ENCODE measurements at regions not wholly inside any gene's neighbourhood (a gene's known extent, or its start where the extent isn't known, plus 50 kb on each side); places are given as distances from the start of the nearest gene placed in this dataset.
"Not testable (repeated sequence)": the region's sequence is repeated elsewhere in the genome, so short reads cannot be mapped to it uniquely, and the experiment has no call there.

GRCh38 chr10:6868036-6868725 is 288.1 kb upstream of the PRKCQ start:
- DNase-seq, result no peak

GRCh38 chr10:6866757-6867156 is 286.7 kb upstream of the PRKCQ start:
- no peak for DNase-seq

DNA sequence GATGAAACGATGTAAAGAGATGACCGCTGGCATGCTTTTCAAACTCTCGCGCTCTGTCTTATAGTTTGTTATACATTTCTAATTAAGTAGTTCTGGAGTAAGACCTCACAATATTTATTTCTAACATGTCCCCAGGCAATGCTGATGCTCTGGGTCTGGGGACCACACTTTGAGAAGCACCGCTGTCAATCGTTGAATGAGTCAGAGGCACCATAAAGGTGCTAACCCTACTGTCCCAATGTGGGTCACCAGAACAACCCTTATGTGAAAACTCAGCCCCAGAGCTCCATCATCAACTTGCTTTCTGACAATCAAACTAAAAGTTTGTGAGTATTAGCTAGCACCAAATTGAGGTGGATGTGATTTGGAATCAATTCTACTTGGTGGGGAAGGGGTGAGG is 284.1 kb upstream of the PRKCQ start:
- no peak for DNase-seq

- DNase-seq, result no peak
Observed at GRCh38 chr10:6863381-6863780, 283.3 kb upstream of the PRKCQ start.

- no peak for DNase-seq
Observed at GRCh38 chr10:6850452-6850851, 270.4 kb upstream of the PRKCQ start.

DNA sequence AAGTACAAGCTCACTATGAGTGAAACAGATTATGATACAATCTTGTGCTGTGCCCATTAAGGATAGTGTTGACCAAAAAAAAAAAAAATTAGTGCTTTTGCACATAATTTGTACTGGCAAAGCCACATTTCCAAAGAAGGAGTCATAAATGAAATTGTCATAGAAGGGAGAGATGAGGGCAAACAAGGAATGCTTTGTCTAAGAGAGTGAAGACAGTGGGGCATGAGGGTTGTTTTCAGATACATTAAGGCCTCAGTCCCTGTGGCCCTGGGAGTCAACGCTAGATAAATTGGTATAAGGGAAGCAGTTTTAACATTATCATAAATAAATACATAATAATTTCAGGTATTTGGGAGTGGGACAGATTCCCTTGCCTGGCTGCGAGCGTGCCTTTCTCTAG is 267.5 kb upstream of the PRKCQ start:
- DNase-seq, result no peak

DNA sequence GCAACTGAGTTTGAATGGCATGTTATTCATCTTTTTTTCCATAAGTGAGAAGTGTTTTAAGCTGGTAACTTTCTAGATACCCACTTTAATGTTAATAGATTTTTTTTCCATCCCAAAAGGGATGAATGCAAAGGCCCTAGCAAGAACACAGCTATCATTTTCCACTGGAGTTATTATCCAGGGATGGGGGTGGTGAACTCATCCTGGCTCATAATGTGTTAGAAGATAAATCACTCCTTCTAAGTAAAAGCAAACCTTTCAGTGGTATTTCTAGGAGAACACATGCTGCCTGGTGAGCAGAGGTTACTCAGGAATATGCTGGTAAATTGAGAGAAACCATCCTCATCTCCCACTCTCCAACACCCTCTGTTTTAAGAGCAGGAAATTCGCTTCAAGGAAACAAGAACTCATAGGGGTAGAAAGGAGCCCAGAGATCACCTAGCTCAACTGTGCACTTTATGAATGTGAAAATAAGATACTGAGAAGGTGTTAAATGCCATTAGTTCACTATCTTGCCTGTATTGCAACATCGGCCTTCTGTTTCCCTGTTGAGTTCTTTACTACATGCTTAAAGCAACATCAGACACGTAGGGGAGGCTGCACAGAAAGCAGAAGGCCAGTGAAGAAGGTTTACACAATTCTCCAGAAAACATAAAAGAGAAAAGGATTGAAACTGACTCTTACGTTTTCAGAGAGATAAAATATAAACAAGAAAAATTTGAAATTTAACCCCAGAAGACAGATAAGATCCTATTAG is 264.0 kb upstream of the PRKCQ start:
- no peak for DNase-seq

DNA sequence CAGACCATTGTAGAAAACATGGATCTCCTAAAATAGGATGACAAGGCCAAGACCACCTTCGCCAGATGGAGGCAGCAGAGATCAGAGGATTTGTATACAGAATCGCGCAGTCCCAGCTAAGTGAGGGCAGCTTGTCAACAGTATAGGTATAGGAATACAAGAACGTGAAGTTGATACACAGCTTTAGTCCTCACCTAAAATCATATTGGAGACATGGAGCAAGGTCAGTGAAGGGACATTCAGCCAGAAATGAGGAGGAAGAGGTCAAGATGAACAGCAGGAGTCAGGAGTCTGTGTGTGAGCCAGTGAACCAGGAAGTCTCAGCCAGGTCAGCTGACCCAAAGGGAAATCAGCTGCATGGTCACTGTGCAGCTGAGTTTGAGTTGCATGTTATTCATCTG is 263.4 kb upstream of the PRKCQ start:
- no peak for DNase-seq

- no peak for DNase-seq
Observed at GRCh38 chr10:6842722-6843121, 262.6 kb upstream of the PRKCQ start.

DNA sequence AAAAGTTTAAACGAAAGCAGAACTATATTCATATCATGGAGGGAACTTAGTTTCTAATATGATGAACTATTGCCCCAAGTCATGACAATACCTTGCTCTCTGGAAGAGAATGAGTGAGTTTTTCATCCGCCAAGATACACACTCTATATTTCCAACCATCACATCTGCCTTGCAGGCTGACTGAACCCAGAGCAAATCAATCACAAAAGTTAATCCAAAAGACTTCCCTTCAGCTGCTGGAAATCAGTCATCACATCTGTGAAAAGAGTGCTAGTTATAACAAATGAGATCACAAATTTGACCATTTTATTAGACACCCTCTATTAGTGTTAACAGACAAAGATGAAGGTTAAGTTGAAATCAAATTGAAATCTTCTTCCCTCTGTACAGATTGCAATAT is 261.7 kb upstream of the PRKCQ start:
- DNase-seq, result no peak

DNA sequence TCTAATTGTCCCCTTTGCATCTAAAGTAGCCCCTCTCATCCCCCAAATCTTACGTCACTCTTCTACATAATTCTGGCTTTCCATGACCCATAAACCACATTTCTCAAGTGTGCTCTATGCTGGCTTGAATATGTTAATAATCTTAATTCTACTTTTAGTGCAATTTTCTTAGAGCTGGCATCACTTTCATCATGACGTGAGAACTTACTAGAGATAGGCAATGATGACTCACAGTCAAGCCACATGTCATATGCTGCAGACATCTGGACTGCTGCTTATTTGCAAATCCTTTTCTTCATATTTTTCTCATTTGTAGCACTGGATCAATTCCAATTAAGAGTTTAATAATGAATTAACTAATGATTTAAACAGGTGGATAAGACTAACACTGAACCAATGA is 260.7 kb upstream of the PRKCQ start:
- no peak for DNase-seq

- no peak for DNase-seq
Observed at GRCh38 chr10:6840201-6840691, 260.2 kb upstream of the PRKCQ start.

DNA sequence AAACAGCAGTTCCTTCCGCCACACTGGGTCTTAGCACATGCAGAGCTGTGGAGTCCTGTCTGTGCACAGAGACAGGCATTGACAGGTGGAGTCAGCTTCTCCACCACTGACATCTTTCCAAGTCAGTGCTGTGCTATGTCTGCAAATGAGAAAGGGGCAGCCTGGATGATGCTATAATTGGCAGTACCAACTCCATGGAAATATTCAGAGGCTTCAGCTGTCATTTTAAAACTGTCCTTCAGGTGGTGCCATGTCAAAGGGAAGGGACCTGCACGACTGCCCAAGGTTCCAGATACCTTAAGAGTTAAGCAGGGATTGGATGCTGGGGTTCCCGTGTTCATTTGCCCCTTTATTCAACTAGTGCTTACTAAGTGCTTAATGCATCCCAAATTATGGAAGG is 258.0 kb upstream of the PRKCQ start:
- DNase-seq, result peak; percentile 7

DNA sequence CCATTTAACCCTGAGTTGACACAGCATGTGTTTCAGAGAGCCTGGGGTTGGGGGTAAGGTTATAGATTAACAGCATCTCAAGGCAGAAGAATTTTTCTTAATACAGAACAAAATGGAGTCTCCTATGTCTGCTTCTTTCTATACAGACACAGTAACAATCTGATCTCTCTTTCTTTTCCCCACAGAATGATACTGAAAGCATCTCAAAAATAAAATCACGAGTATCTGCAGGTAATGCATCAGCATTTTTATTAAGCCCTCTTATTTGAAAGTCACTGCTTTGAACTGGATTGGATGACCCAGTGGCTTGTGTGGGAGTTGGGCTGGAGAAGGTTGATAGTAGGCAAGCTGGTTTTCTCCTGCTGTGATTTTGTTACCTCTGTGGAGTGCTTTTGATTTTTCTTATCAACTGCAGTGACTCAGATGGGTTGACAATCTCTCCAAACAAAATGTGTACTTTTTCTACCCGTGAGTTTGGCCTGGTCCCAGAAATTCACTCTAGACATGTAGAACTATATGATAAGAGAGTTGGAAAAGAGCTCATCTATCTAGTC is 253.5 kb upstream of the PRKCQ start:
- no peak for DNase-seq

DNA sequence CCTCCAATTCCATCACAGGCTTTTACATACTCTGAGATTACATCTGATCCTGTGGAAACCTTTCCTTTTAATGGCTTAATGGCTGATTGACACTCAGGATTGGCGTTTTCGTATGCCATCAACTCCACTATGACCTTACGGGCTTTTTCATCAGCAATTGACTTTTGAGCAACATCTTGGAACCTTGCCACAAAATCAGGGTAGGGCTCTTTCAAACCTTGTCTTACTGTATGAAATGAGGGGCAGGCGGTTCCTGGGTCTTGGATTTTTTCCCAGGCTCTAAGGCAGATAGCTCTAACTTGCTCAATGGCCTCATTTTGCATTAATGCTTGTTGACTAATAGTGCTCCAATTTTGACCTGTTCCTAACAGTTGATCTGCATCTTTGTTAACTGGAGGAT is 250.9 kb upstream of the PRKCQ start:
- DNase-seq, result not testable (repeated sequence)

- DNase-seq, result not testable (repeated sequence)
Observed at GRCh38 chr10:6824793-6825192, 244.7 kb upstream of the PRKCQ start.

- no peak for DNase-seq
Observed at GRCh38 chr10:6823770-6824169, 243.7 kb upstream of the PRKCQ start.

DNA sequence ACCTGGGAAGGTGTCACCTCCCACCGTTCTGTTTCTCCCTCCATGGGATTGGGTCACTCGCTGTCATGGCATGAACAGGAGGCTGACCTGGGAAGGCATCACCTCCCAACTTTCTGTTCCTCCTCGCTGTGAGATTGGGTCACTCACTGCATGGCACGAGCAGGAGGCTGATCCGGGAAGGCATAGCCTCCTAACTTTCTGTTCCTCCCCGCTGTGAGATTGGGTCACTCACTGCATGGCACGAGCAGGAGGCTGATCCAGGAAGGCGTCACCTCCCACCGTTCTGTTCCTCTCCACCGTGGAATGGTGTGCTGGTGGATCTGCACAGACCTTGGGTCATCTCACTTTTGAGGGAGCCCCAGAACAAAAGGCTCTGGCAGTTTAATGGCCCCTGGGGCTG is 239.2 kb upstream of the PRKCQ start:
- DNase-seq, result no peak

- DNase-seq, result no peak
Observed at GRCh38 chr10:6817770-6818169, 237.7 kb upstream of the PRKCQ start.

GRCh38 chr10:6815346-6815745 is 235.3 kb upstream of the PRKCQ start:
- no peak for DNase-seq

DNA sequence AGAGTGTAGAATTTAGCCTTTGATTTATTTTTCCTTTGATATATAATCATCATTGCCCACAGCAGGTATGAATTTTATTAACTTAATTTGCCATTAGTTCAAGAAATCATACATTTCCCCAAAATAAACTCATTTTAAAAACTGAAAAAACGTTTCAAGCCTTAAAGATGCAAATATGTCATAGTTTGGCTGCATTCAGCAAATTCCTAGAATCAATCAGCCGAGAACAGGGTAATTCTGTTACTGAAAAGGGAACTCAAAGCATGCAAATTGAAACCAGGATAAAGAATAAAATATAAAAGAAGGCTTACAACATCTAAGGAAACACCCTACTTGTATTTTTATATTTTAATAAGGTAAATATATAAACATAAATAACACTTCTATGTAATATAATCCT is 233.8 kb upstream of the PRKCQ start:
- no peak for DNase-seq

GRCh38 chr10:6813306-6813705 is 233.2 kb upstream of the PRKCQ start:
- DNase-seq, result no peak

- no peak for DNase-seq
Observed at GRCh38 chr10:6811153-6811552, 231.1 kb upstream of the PRKCQ start.

DNA sequence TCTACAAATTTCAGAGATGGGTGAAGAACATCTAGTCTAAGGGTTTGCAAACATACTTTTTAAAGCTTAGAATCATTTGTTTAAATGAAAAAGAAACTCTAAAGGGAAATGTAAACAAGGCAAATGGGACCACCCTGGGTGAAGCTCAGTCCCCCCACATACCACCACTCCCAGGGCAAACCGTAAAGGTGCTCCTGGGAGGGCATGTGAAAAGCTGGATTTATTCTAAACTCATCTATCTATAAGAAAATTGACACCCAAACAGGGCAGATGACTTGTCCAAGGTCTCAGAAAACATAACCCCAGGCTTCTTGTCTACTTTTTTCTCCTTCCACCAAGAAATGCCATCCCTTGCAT is 223.3 kb upstream of the PRKCQ start:
- DNase-seq, result no peak

Data from CD4-positive, alpha-beta T cell treated with Interleukin-4 for 4 hours (primary cell).